Smooth muscle cell (in vitro differentiated cells): ENCODE measurements at regions not wholly inside any gene's neighbourhood (a gene's known extent, or its start where the extent isn't known, plus 50 kb on each side); places are given as distances from the start of the nearest gene placed in this dataset.
"Not testable (repeated sequence)": the region's sequence is repeated elsewhere in the genome, so short reads cannot be mapped to it uniquely, and the experiment has no call there.

Source experiments
- DNase-seq: peaks from one replicate; lab custom pipeline; 2025; ENCODE audit not compliant: unreplicated experiment; lab: John Stamatoyannopoulos, UW
- H2AFZ ChIP-seq: fragments of 200-600 bp; sonication (generic); 2 replicates; pipeline ENCODE4 v1.6.0; 2016; ENCODE audit warnings: antibody characterized with exemption, low read depth, mild to moderate bottlenecking
- H3F3A ChIP-seq: fragments of 200-600 bp; sonication (generic); 2 replicates; pipeline ENCODE4 v1.6.0; 2017; ENCODE audit warnings: antibody characterized with exemption, low read depth
- H3K27ac ChIP-seq: fragments of 200-600 bp; sonication (generic); 2 replicates; pipeline ENCODE4 v1.5.1; 2016; ENCODE audit warnings: low read depth, mild to moderate bottlenecking
- H3K27me3 ChIP-seq: fragments of 200-600 bp; sonication (generic); 2 replicates; pipeline ENCODE4 v1.6.1; 2016; ENCODE audit warnings: low read depth, mild to moderate bottlenecking
- H3K36me3 ChIP-seq: fragments of 200-600 bp; sonication (generic); 2 replicates; pipeline ENCODE4 v1.5.1; 2016; ENCODE audit warnings: low read depth
- H3K4me1 ChIP-seq: fragments of 200-600 bp; sonication (generic); 2 replicates; pipeline ENCODE4 v1.5.1; 2016; ENCODE audit warnings: low read depth
- H3K4me2 ChIP-seq: fragments of 200-600 bp; sonication (generic); 2 replicates; pipeline ENCODE4 v1.6.0; 2016; ENCODE audit warnings: mild to moderate bottlenecking
- H3K4me3 ChIP-seq: fragments of 200-600 bp; sonication (generic); 2 replicates; pipeline ENCODE4 v1.5.1; 2016; ENCODE audit warnings: mild to moderate bottlenecking
- H3K79me2 ChIP-seq: fragments of 200-600 bp; sonication (generic); 2 replicates; pipeline ENCODE4 v1.6.0; 2016; ENCODE audit warnings: low read depth, mild to moderate bottlenecking
- H3K9ac ChIP-seq: fragments of 200-600 bp; sonication (generic); 2 replicates; pipeline ENCODE4 v1.6.0; 2016; ENCODE audit warnings: low read depth
- H3K9me3 ChIP-seq: fragments of 200-600 bp; sonication (generic); replicated peaks from 2 replicates; pipeline ENCODE4 v1.5.1; 2016; ENCODE audit warnings: low read depth
- H4K20me1 ChIP-seq: fragments of 200-600 bp; sonication (generic); 2 replicates; pipeline ENCODE4 v1.6.0; 2016; ENCODE audit warnings: low read depth
- WGBS: methylation state at CpG from one replicate; pipeline ENCODE4 v1.1.7; 2016; ENCODE audit warnings: low lambda C conversion rate; 5-methylcytosine and 5-hydroxymethylcytosine counted together
- TF ChIP-seq, protein P1 (sequence below): fragments of 200-600 bp; sonication (generic); IDR thresholded peaks from 2 replicates; pipeline ENCODE4 v1.5.1; 2017; ENCODE audit warnings: borderline replicate concordance, mild to moderate bottlenecking, antibody characterized with exemption; ENCODE audit not compliant: insufficient read depth, poor library complexity, severe bottlenecking

DNA sequence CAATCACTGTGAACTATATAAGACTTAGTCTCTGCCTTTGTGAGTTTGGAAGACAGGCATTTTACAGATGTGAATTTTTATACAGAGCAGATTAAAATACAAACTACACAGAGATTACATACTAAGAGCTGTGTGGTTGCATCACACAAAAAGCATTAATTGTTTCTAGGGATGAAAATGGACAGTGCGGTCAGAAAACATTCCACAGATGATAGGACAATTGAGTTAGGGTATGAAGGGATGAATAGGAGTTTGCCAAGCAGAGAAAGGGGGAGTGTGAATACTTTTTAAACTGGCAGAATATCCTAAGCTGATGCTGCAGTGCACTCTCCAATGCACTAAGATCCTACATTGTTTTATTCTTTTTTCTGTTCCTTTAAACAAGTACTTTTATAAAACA lies 345.8 kb downstream of the VRK1 start:
- Histone ChIP-seq H3K79me2 (no peaks in the 10 kb centered on the region), H3K36me3 (no peaks in the 10 kb centered on the region), H3K9me3 (no peaks in the 10 kb centered on the region), H3K27ac (no peak overlapping the region), H3K4me3 (no peak overlapping the region), H3F3A (no peaks in the 10 kb centered on the region), H4K20me1 (no peaks in the 10 kb centered on the region), H3K9ac (no peak overlapping the region), H3K4me2 (no peak overlapping the region), H3K27me3 (peaks cover 8% of the 10 kb centered on the region), H2AFZ (no peak overlapping the region), H3K4me1 (no peaks in the 10 kb centered on the region)
- WGBS, result 94% methylated on average over 1 of the region's 1 CpG
- DNase-seq, result no peak
- TF ChIP-seq, protein P1, sequence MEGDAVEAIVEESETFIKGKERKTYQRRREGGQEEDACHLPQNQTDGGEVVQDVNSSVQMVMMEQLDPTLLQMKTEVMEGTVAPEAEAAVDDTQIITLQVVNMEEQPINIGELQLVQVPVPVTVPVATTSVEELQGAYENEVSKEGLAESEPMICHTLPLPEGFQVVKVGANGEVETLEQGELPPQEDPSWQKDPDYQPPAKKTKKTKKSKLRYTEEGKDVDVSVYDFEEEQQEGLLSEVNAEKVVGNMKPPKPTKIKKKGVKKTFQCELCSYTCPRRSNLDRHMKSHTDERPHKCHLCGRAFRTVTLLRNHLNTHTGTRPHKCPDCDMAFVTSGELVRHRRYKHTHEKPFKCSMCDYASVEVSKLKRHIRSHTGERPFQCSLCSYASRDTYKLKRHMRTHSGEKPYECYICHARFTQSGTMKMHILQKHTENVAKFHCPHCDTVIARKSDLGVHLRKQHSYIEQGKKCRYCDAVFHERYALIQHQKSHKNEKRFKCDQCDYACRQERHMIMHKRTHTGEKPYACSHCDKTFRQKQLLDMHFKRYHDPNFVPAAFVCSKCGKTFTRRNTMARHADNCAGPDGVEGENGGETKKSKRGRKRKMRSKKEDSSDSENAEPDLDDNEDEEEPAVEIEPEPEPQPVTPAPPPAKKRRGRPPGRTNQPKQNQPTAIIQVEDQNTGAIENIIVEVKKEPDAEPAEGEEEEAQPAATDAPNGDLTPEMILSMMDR, result no peak

GRCh38 chr14:97143456-97143855 lies 346.3 kb downstream of the VRK1 start:
- H3F3A ChIP-seq, result no peaks in the 10 kb centered on the region
- no peaks in the 10 kb centered on the region for H3K79me2 ChIP-seq
- no peaks in the 10 kb centered on the region for H3K4me1 ChIP-seq
- H3K4me2 ChIP-seq, result no peak overlapping the region
- no peak overlapping the region for H3K27ac ChIP-seq
- WGBS, result 85% methylated on average over 4 of the region's 4 CpGs
- DNase-seq, result no peak
- H3K36me3 ChIP-seq, result no peaks in the 10 kb centered on the region
- no peaks in the 10 kb centered on the region for H4K20me1 ChIP-seq
- no peak overlapping the region for H2AFZ ChIP-seq
- no peak overlapping the region for H3K4me3 ChIP-seq
- TF ChIP-seq, protein P1, result no peak
- no peaks in the 10 kb centered on the region for H3K9me3 ChIP-seq
- H3K9ac ChIP-seq, result no peak overlapping the region
- H3K27me3 ChIP-seq, result peaks cover 8% of the 10 kb centered on the region

DNA sequence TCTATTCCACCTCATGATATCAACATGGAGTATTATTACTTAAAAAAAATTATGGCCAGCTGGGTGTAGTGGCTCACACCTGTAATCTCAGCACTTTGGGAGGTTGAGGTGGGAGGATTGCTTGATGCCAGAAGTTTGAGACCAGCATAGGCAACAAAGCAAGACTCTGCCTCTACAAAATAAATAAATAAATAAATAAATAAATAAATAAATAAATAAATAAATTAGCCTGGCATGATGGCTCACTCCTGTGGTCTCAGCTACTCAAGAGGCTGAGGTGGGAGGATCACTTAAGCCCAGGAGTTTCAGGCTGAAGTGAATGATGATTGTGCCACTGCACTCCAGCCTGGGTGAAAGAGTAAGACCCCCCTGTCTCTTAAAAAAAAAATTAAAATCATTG lies 350.8 kb downstream of the VRK1 start:
- H3F3A ChIP-seq, H3K27me3 ChIP-seq, H4K20me1 ChIP-seq, H3K36me3 ChIP-seq, DNase-seq, H3K79me2 ChIP-seq, H2AFZ ChIP-seq, H3K4me1 ChIP-seq, H3K27ac ChIP-seq, H3K4me2 ChIP-seq, H3K4me3 ChIP-seq, H3K9me3 ChIP-seq, H3K9ac ChIP-seq: not testable (repeated sequence)

DNA sequence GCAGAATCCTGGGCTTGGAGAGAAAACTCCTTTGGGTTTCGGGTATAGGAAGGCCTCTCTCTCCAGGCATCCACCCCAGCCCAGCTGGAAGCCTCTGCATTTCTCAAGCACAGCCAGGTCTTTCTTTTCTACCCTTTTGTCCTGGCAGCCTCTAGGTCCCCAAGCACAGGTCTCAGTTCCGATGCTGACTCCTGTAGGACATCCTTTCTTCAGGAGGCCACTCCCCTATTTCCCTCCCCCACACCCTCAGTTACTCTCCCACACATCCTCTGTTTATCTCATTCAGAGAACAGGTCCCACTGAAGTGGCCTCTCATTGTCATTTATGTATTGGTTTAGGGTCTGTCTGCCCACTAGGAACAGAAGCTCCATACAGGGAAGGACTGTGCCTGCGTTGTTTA lies 352.6 kb downstream of the VRK1 start:
- Histone ChIP-seq H3K4me1 (no peaks in the 10 kb centered on the region), H3K9me3 (no peaks in the 10 kb centered on the region)

More for the DNA sequence above, 352.6 kb downstream of the VRK1 start:
- Histone ChIP-seq H3K27me3 (peaks cover 20% of the 10 kb centered on the region), H3K27ac (no peak overlapping the region), H3K4me3 (no peak overlapping the region), H3K9ac (no peak overlapping the region), H3F3A (no peaks in the 10 kb centered on the region), H2AFZ (no peak overlapping the region), H4K20me1 (no peaks in the 10 kb centered on the region), H3K79me2 (no peaks in the 10 kb centered on the region), H3K4me2 (no peak overlapping the region), H3K36me3 (no peaks in the 10 kb centered on the region)
- TF ChIP-seq, protein P1, result no peak
- no peak for DNase-seq
- WGBS, result 86% methylated on average over 3 of the region's 3 CpGs
